ENCODE measurements at regions not wholly inside any gene's neighbourhood (a gene's known extent, or its start where the extent isn't known, plus 50 kb on each side); places are given as distances from the start of the nearest gene placed in this dataset.
A peak's percentile ranks its signal among the peaks of the same experiment; 100 is the strongest.

GRCh38 chr5:88144219-88145001 lies 124.2 kb downstream of the TMEM161B start:
- Histone ChIP-seq H3K27me3 (no peaks in the 10 kb centered on the region), H3K27ac (no peak overlapping the region), H3K4me3 (peak overlapping the region in 2 of 3 donors; percentile 10 to 50), H3K4me1 (no peaks in the 10 kb centered on the region), H3K36me3 (no peaks in the 10 kb centered on the region), H3K9me3 (no peaks in the 10 kb centered on the region)
- TF ChIP-seq POLR2AphosphoS5 (IDR thresholded peaks at IDR 0.05): peak in 1 of 3 donors; percentile 18
- TF ChIP-seq POLR2A (IDR thresholded peaks at IDR 0.05): no peak
- no peak for TF ChIP-seq CTCF (IDR thresholded peaks at IDR 0.05)
- intact Hi-C loops (cut with DNase I; ENCODE audit: low total_unique reads): loop anchor here (10.0 kb wide), 1 partner anchor 550 kb away; no protein-coding TSS in a partner anchor
- DNase-seq (ENCODE audit: low spot score in 2 of 2): no peak

GRCh38 chr5:88143693-88144218 lies 124.9 kb downstream of the TMEM161B start:
- Histone ChIP-seq H3K4me1 (no peaks in the 10 kb centered on the region), H3K27ac (no peak overlapping the region), H3K36me3 (no peaks in the 10 kb centered on the region), H3K9me3 (no peaks in the 10 kb centered on the region), H3K27me3 (no peaks in the 10 kb centered on the region), H3K4me3 (peak overlapping the region; percentile 50 to 62 (median 59))
- DNase-seq (ENCODE audit: low spot score in 2 of 2): no peak
- no peak for TF ChIP-seq CTCF (IDR thresholded peaks at IDR 0.05)
- TF ChIP-seq POLR2AphosphoS5 (IDR thresholded peaks at IDR 0.05): no peak
- no peak for TF ChIP-seq POLR2A (IDR thresholded peaks at IDR 0.05)
- intact Hi-C loops (cut with DNase I; ENCODE audit: low total_unique reads): loop anchor here (10.0 kb wide), 1 partner anchor 551 kb away; no protein-coding TSS in a partner anchor

- TF ChIP-seq CTCF (IDR thresholded peaks at IDR 0.05): no peak
- TF ChIP-seq POLR2A (IDR thresholded peaks at IDR 0.05): no peak
- TF ChIP-seq POLR2AphosphoS5 (IDR thresholded peaks at IDR 0.05): no peak
- H3K27me3 ChIP-seq: peaks cover 0 to 2% of the 10 kb centered on the region in 2 donors
- intact Hi-C loops (cut with DNase I; ENCODE audit: low total_unique reads): loop anchor here (10.0 kb wide), 1 partner anchor 552 kb away; no protein-coding TSS in a partner anchor
Observed at GRCh38 chr5:88142886-88143692, 125.6 kb downstream of the TMEM161B start.

DNA sequence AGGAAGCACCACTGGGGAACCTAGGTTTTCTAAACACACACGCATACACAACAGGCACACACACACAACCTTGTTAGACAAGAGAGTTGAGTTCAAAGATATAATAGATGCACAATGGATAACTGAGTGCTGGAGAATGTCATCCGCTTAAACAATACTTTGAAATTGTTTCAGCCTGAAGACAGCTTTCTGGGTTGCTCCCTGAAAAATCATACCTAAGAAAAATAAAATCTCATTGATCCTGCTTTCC lies 126.1 kb downstream of the TMEM161B start:
- Histone ChIP-seq H3K27ac (no peak overlapping the region), H3K36me3 (no peaks in the 10 kb centered on the region), H3K4me1 (no peaks in the 10 kb centered on the region), H3K9me3 (no peaks in the 10 kb centered on the region), H3K27me3 (peaks cover 0 to 7% of the 10 kb centered on the region in 2 donors), H3K4me3 (peak overlapping the region; percentile 50 to 62 (median 59))
- intact Hi-C loops (cut with DNase I; ENCODE audit: low total_unique reads): loop anchor here (10.0 kb wide), 1 partner anchor 552 kb away; no protein-coding TSS in a partner anchor
- no peak for TF ChIP-seq POLR2AphosphoS5 (IDR thresholded peaks at IDR 0.05)
- TF ChIP-seq CTCF (IDR thresholded peaks at IDR 0.05): no peak
- TF ChIP-seq POLR2A (IDR thresholded peaks at IDR 0.05): no peak
- DNase-seq (ENCODE audit: low spot score in 2 of 2): no peak

More at GRCh38 chr5:88142886-88143692, 125.6 kb downstream of the TMEM161B start:
- no peaks in the 10 kb centered on the region for H3K9me3 ChIP-seq
- peak overlapping the region; percentile 50 to 62 (median 59) for H3K4me3 ChIP-seq
- no peak overlapping the region for H3K27ac ChIP-seq
- H3K4me1 ChIP-seq: no peaks in the 10 kb centered on the region
- no peak for DNase-seq (ENCODE audit: low spot score in 2 of 2)
- H3K36me3 ChIP-seq: no peaks in the 10 kb centered on the region

Data from breast epithelium (tissue), 4 donors.